Neural cell (in vitro differentiated cells): ENCODE measurements at regions not wholly inside any gene's neighbourhood (a gene's known extent, or its start where the extent isn't known, plus 50 kb on each side); places are given as distances from the start of the nearest gene placed in this dataset.

ENCODE experiments used
- CTCF ChIP-seq: fragments of 450-650 bp; IDR thresholded peaks from 2 replicates; pipeline ENCODE4 v1.5.1; 2014; ENCODE audit warnings: antibody characterized with exemption, mild to moderate bottlenecking, moderate library complexity; ENCODE audit not compliant: poor library complexity, severe bottlenecking
- EP300 ChIP-seq: fragments of 450-650 bp; conservative IDR thresholded peaks from 2 replicates; pipeline ENCODE4 v1.6.1; 2014; ENCODE audit warnings: antibody characterized with exemption, mild to moderate bottlenecking, moderate library complexity; ENCODE audit not compliant: poor library complexity, severe bottlenecking
- EZH2 ChIP-seq: fragments of 200-600, 300-800 bp; shearing (Covaris generic), sonication (generic); IDR thresholded peaks from 2 replicates; pipeline ENCODE4 v1.6.1; 2014; ENCODE audit warnings: antibody characterized with exemption, low read length, borderline replicate concordance, mild to moderate bottlenecking; ENCODE audit not compliant: insufficient read depth, poor library complexity, severe bottlenecking
- RAD21 ChIP-seq: fragments of 450-650 bp; conservative IDR thresholded peaks from 2 replicates; pipeline ENCODE4 v1.6.1; 2014; ENCODE audit warnings: antibody characterized with exemption, mild to moderate bottlenecking, moderate library complexity
- SMC3 ChIP-seq: fragments of 450-650 bp; conservative IDR thresholded peaks from 2 replicates; pipeline ENCODE4 v1.6.1; 2014; ENCODE audit warnings: antibody characterized with exemption, mild to moderate bottlenecking, moderate library complexity; ENCODE audit not compliant: poor library complexity
- TAF1 ChIP-seq: IDR thresholded peaks from 2 replicates; pipeline ENCODE4 v1.6.1; 2012; ENCODE audit warnings: low read depth

DNA sequence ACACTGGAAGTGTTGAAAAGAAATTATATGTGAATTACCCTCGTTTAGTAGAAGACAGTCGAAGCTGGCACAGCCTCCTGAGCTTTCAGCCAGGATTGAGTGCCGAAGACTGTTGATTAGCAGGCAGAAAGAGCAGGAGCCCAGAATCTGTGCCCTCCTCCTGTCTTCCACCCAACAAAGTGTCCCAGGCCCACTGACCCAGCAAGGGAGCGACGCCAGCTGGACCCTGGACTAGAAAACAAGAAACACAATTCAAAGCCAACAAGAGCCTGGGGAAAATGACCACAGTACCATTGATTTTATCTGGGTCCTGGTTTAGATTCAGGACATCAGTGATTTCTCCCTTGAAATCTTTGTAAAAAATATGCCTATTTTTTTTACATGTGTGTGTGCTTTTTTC, 120.7 kb downstream of the RXFP2 start:
- TF ChIP-seq CTCF (no peak), EZH2 (no peak), TAF1 (no peak), EP300 (no peak), RAD21 (no peak), SMC3 (no peak)
